Fibroblast of lung (primary cell): ENCODE measurements at regions not wholly inside any gene's neighbourhood (a gene's known extent, or its start where the extent isn't known, plus 50 kb on each side); places are given as distances from the start of the nearest gene placed in this dataset.

Experiments
- DNase-seq, 2 donors: peaks; one replicate each; pipeline versions ENCODE4 v3.0.0 to v3.0.0-alpha.2; 2010; ENCODE audit warnings: low read depth in 2 of 2
- H2AFZ ChIP-seq: 2 replicates; pipeline ENCODE4 v1.5.1; 2012; ENCODE audit warnings: low read length, control low read depth, inconsistent platforms
- H3K27ac ChIP-seq: 2 replicates; pipeline ENCODE4 v1.5.1; 2011; ENCODE audit warnings: low read length, control low read depth; ENCODE audit not compliant: insufficient read depth
- H3K27me3 ChIP-seq: 2 replicates; pipeline ENCODE4 v1.5.1; 2011; ENCODE audit warnings: mild to moderate bottlenecking, low read length; ENCODE audit not compliant: control insufficient read depth, insufficient read depth
- H3K36me3 ChIP-seq: 2 replicates; pipeline ENCODE4 v1.5.1; 2011; ENCODE audit warnings: low read length; ENCODE audit not compliant: control insufficient read depth, insufficient read depth
- H3K4me1 ChIP-seq: 2 replicates; pipeline ENCODE4 v1.5.1; 2011; ENCODE audit warnings: low read length; ENCODE audit not compliant: control insufficient read depth, insufficient read depth; ENCODE audit errors: extremely low read depth
- H3K4me2 ChIP-seq: 2 replicates; pipeline ENCODE4 v1.5.1; 2011; ENCODE audit warnings: low read length, control low read depth; ENCODE audit not compliant: insufficient read depth; ENCODE audit errors: extremely low read depth
- H3K4me3 ChIP-seq, 4 experiments: fragments of 200-600 bp in 1 of 4; sonication (generic) in 1 of 4; replicated peaks in 1 of 4; 2 replicates each; pipeline ENCODE4 v1.5.1; 2011 to 2016; ENCODE audit warnings: low read length in 4 of 4, low read depth in 3 of 4, mild to moderate bottlenecking in 3 of 4, control low read depth in 2 of 4, inconsistent platforms in 1 of 4, mixed read lengths in 1 of 4; ENCODE audit not compliant: insufficient read depth in 1 of 4; ENCODE audit errors: control extremely low read depth in 1 of 4
- H3K79me2 ChIP-seq: 2 replicates; pipeline ENCODE4 v1.5.1; 2012; ENCODE audit warnings: mild to moderate bottlenecking, low read length, inconsistent platforms; ENCODE audit not compliant: control insufficient read depth, insufficient read depth
- H3K9ac ChIP-seq: 2 replicates; pipeline ENCODE4 v1.5.1; 2011; ENCODE audit warnings: mild to moderate bottlenecking, low read length, control low read depth; ENCODE audit not compliant: insufficient read depth
- H3K9me3 ChIP-seq: 2 replicates; pipeline ENCODE4 v1.5.1; 2012; ENCODE audit warnings: low read depth, low read length; ENCODE audit not compliant: control insufficient read depth, insufficient read depth
- H4K20me1 ChIP-seq: 2 replicates; pipeline ENCODE4 v1.5.1; 2011; ENCODE audit warnings: low read length; ENCODE audit not compliant: control insufficient read depth, insufficient read depth; ENCODE audit errors: extremely low read depth
- CTCF ChIP-seq, 2 donors: IDR thresholded peaks in 1 of 2; conservative IDR thresholded peaks in 1 of 2; 1 replicate in 1 of 2; 2 replicates in 1 of 2; pipeline ENCODE4 v1.5.1; 2011 to 2012; ENCODE audit warnings: low read length in 2 of 2, control low read depth in 1 of 2, inconsistent platforms in 1 of 2, low read depth in 1 of 2, mild to moderate bottlenecking in 1 of 2
- EZH2 ChIP-seq: IDR thresholded peaks from 2 replicates; pipeline ENCODE4 v1.5.1; 2012; ENCODE audit warnings: low read length, control low read depth, mild to moderate bottlenecking; ENCODE audit errors: missing control alignments

- Histone ChIP-seq H3K4me1 (no peaks in the 10 kb centered on the region), H3K79me2 (no peaks in the 10 kb centered on the region), H3K4me2 (no peak overlapping the region), H3K36me3 (no peaks in the 10 kb centered on the region), H2AFZ (no peak overlapping the region), H3K9me3 (no peaks in the 10 kb centered on the region), H3K9ac (no peak overlapping the region), H3K27ac (no peak overlapping the region), H3K27me3 (no peaks in the 10 kb centered on the region), H4K20me1 (no peaks in the 10 kb centered on the region), H3K4me3 (no peak overlapping the region)
- no peak for DNase-seq
- no peak for TF ChIP-seq CTCF (conservative IDR thresholded peaks at IDR 0.05 in 1 of 2, IDR thresholded peaks at IDR 0.05 in 1 of 2; ENCODE audit: low read depth in 1 of 2, low read length in 2 of 2)
- TF ChIP-seq EZH2, result no peak
Observed at GRCh38 chrX:128728943-128729342, 676.7 kb upstream of the ACTRT1 start.

GRCh38 chrX:128717635-128718578 is 665.7 kb upstream of the ACTRT1 start:
- no peak overlapping the region for H3K4me2 ChIP-seq
- TF ChIP-seq EZH2, result no peak
- no peak for TF ChIP-seq CTCF (conservative IDR thresholded peaks at IDR 0.05 in 1 of 2, IDR thresholded peaks at IDR 0.05 in 1 of 2; ENCODE audit: low read depth in 1 of 2, low read length in 2 of 2)

GRCh38 chrX:128714425-128714824 is 662.2 kb upstream of the ACTRT1 start:
- H3K4me3 ChIP-seq, result no peak overlapping the region
- no peak overlapping the region for H2AFZ ChIP-seq
- H3K9ac ChIP-seq, result no peak overlapping the region
- H4K20me1 ChIP-seq, result no peaks in the 10 kb centered on the region
- no peak overlapping the region for H3K4me2 ChIP-seq
- H3K9me3 ChIP-seq, result no peaks in the 10 kb centered on the region
- no peaks in the 10 kb centered on the region for H3K27me3 ChIP-seq
- H3K4me1 ChIP-seq, result no peaks in the 10 kb centered on the region
- no peak for DNase-seq
- no peak for TF ChIP-seq CTCF (conservative IDR thresholded peaks at IDR 0.05 in 1 of 2, IDR thresholded peaks at IDR 0.05 in 1 of 2; ENCODE audit: low read depth in 1 of 2, low read length in 2 of 2)
- TF ChIP-seq EZH2, result no peak
- no peaks in the 10 kb centered on the region for H3K79me2 ChIP-seq
- H3K27ac ChIP-seq, result no peak overlapping the region
- no peaks in the 10 kb centered on the region for H3K36me3 ChIP-seq

More at GRCh38 chrX:128717635-128718578, 665.7 kb upstream of the ACTRT1 start:
- H3K36me3 ChIP-seq, result no peaks in the 10 kb centered on the region
- no peak for DNase-seq
- no peak overlapping the region for H3K4me3 ChIP-seq
- no peaks in the 10 kb centered on the region for H3K4me1 ChIP-seq
- H2AFZ ChIP-seq, result no peak overlapping the region
- no peak overlapping the region for H3K27ac ChIP-seq
- no peaks in the 10 kb centered on the region for H3K79me2 ChIP-seq
- H3K27me3 ChIP-seq, result no peaks in the 10 kb centered on the region
- no peak overlapping the region for H3K9ac ChIP-seq
- no peaks in the 10 kb centered on the region for H3K9me3 ChIP-seq
- H4K20me1 ChIP-seq, result no peaks in the 10 kb centered on the region
